ENCODE measurements at regions not wholly inside any gene's neighbourhood (a gene's known extent, or its start where the extent isn't known, plus 50 kb on each side); places are given as distances from the start of the nearest gene placed in this dataset.

- Histone ChIP-seq H3K4me1 (ENCODE audit: control insufficient read depth in 1 of 2, low read depth in 2 of 2) (peaks cover 17 to 34% of the 10 kb centered on the region in 2 donors), H3K4me3 (no peak overlapping the region), H3K27ac (no peak overlapping the region), H3K9me3 (no peaks in the 10 kb centered on the region), H3K36me3 (no peaks in the 10 kb centered on the region), H3K27me3 (replicated peaks; ENCODE audit: insufficient read depth) (no peaks in the 10 kb centered on the region)
- DNase-seq (ENCODE audit: low spot score), result no peak
- ATAC-seq (ENCODE audit: insufficient number of reproducible peaks, low FRiP score, low read depth), result no peak
- no peak for TF ChIP-seq CTCF (IDR thresholded peaks at IDR 0.05)
Observed at GRCh38 chr4:156633847-156634246, 337.8 kb downstream of the PDGFC start.

- Histone ChIP-seq H3K4me3 (no peak overlapping the region), H3K4me1 (ENCODE audit: control insufficient read depth in 1 of 2, low read depth in 2 of 2) (no peaks in the 10 kb centered on the region), H3K36me3 (no peaks in the 10 kb centered on the region), H3K27me3 (replicated peaks; ENCODE audit: insufficient read depth) (no peaks in the 10 kb centered on the region), H3K9me3 (no peaks in the 10 kb centered on the region), H3K27ac (no peak overlapping the region)
- no peak for TF ChIP-seq CTCF (IDR thresholded peaks at IDR 0.05)
- ATAC-seq (ENCODE audit: insufficient number of reproducible peaks, low FRiP score, low read depth) (no peak), DNase-seq (ENCODE audit: low spot score) (no peak)
Observed at GRCh38 chr4:156628858-156629257, 342.7 kb downstream of the PDGFC start.

- Histone ChIP-seq H3K27ac (no peak overlapping the region), H3K27me3 (replicated peaks; ENCODE audit: insufficient read depth) (no peaks in the 10 kb centered on the region), H3K4me3 (no peak overlapping the region), H3K36me3 (no peaks in the 10 kb centered on the region), H3K4me1 (ENCODE audit: control insufficient read depth in 1 of 2, low read depth in 2 of 2) (peaks cover 0 to 8% of the 10 kb centered on the region in 2 donors), H3K9me3 (no peaks in the 10 kb centered on the region)
- TF ChIP-seq CTCF (IDR thresholded peaks at IDR 0.05), result no peak
- no peak for ATAC-seq (ENCODE audit: insufficient number of reproducible peaks, low FRiP score, low read depth)
- DNase-seq (ENCODE audit: low spot score), result no peak
Observed at GRCh38 chr4:156623376-156623775, 348.2 kb downstream of the PDGFC start.

- no peak overlapping the region for H3K4me3 ChIP-seq
- peaks cover 0 to 8% of the 10 kb centered on the region in 2 donors for H3K4me1 ChIP-seq (ENCODE audit: control insufficient read depth in 1 of 2, low read depth in 2 of 2)
- DNase-seq (ENCODE audit: low spot score) (no peak), ATAC-seq (ENCODE audit: insufficient number of reproducible peaks, low FRiP score, low read depth) (no peak)
- H3K27me3 ChIP-seq (replicated peaks; ENCODE audit: insufficient read depth), result no peaks in the 10 kb centered on the region
- H3K36me3 ChIP-seq, result no peaks in the 10 kb centered on the region
- H3K9me3 ChIP-seq, result no peaks in the 10 kb centered on the region
- no peak overlapping the region for H3K27ac ChIP-seq
- no peak for TF ChIP-seq CTCF (IDR thresholded peaks at IDR 0.05)
Observed at GRCh38 chr4:156620786-156621185, 350.8 kb downstream of the PDGFC start.

- Histone ChIP-seq H3K27ac (no peak overlapping the region), H3K4me3 (no peak overlapping the region), H3K36me3 (no peaks in the 10 kb centered on the region), H3K4me1 (ENCODE audit: control insufficient read depth in 1 of 2, low read depth in 2 of 2) (peaks cover 0 to 16% of the 10 kb centered on the region in 2 donors), H3K9me3 (no peaks in the 10 kb centered on the region), H3K27me3 (replicated peaks; ENCODE audit: insufficient read depth) (no peaks in the 10 kb centered on the region)
- ATAC-seq (ENCODE audit: insufficient number of reproducible peaks, low FRiP score, low read depth) (no peak), DNase-seq (ENCODE audit: low spot score) (no peak)
- TF ChIP-seq CTCF (IDR thresholded peaks at IDR 0.05), result no peak
Observed at GRCh38 chr4:156619154-156619934, 352.3 kb downstream of the PDGFC start.

Measured in thoracic aorta (tissue), 2 donors.